ENCODE measurements at regions not wholly inside any gene's neighbourhood (a gene's known extent, or its start where the extent isn't known, plus 50 kb on each side); places are given as distances from the start of the nearest gene placed in this dataset.

DNA sequence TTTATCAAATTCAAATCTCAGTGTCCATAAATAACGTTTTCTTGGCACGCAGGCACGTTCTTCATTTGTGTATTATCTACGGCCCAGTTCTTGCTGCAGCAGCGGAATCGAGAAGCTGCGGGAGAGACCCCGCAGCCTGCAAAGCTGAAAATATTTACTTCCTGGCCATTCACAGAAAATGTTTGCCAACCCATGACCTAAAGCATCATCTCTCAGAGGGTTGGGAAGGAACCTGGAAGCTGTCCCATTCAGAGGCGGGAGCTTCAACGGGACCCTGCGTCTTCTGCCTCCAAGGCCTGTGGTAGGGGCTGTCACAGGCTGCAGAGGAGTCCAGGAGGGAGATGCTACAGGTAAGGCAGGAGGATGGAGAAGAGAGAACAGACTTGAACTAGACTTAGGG is 319.2 kb downstream of the MN1 start:
- Mint-ChIP-seq H3K4me1 (no peaks in the 10 kb centered on the region), H3K27ac (no peak overlapping the region), H3K27me3 (no peaks in the 10 kb centered on the region), H3K9me3 (ENCODE audit: insufficient read depth) (peaks cover 3% of the 10 kb centered on the region), H3K4me3 (no peak overlapping the region)
- 96% methylated on average over 11 of the region's 11 CpGs for WGBS (ENCODE audit: insufficient coverage)
- CTCF ChIA-PET, result no interaction called here
- Histone ChIP-seq H3K4me2 (replicated peaks; ENCODE audit: low read depth, low read length, poor library complexity, severe bottlenecking) (no peak overlapping the region), H3K27me3 (replicated peaks in 1 of 4; ENCODE audit: control extremely low read depth in 1 of 4, control insufficient read depth in 3 of 4, insufficient read depth in 4 of 4, low read length in 3 of 4) (no peaks in the 10 kb centered on the region), H3K79me2 (ENCODE audit: control insufficient read depth, insufficient read depth, low read length) (no peaks in the 10 kb centered on the region), H2AFZ (ENCODE audit: insufficient read depth, low read depth, low read length, poor library complexity, severe bottlenecking) (no peak overlapping the region), H3K27ac (ENCODE audit: low read length in 2 of 2) (no peak overlapping the region), H3K4me3 (ENCODE audit: control extremely low read depth in 1 of 5, extremely low read depth in 1 of 5, insufficient read depth in 1 of 5, low read depth in 2 of 5, low read length in 4 of 5) (no peak overlapping the region), H3K9ac (ENCODE audit: low read length) (no peak overlapping the region), H3K4me1 (ENCODE audit: control insufficient read depth in 2 of 2, insufficient read depth in 2 of 2, low read length in 2 of 2) (no peaks in the 10 kb centered on the region), H4K20me1 (ENCODE audit: control insufficient read depth, insufficient read depth, low read length, poor library complexity, severe bottlenecking) (no peaks in the 10 kb centered on the region), H3K9me3 (ENCODE audit: control extremely low read depth in 1 of 3, control insufficient read depth in 2 of 3, insufficient read depth in 1 of 3, low read length in 2 of 3) (no peaks in the 10 kb centered on the region), H3K36me3 (replicated peaks in 1 of 2; ENCODE audit: control extremely low read depth in 1 of 2, control insufficient read depth in 1 of 2, extremely low read depth in 1 of 2, insufficient read depth in 2 of 2, low read length in 1 of 2) (no peaks in the 10 kb centered on the region)
- intact Hi-C loops (cut with micrococcal nuclease), result no loop called here
- POLR2A ChIA-PET, result no interaction called here
- TF ChIP-seq CTCF (IDR thresholded peaks at IDR 0.05), result no peak
- no peak for TF ChIP-seq EZH2 (IDR thresholded peaks at IDR 0.05; ENCODE audit: borderline replicate concordance, insufficient read depth, low read depth, low read length, poor library complexity, severe bottlenecking)
- no peak for DNase-seq
- no peak for ATAC-seq (ENCODE audit: low read depth)

DNA sequence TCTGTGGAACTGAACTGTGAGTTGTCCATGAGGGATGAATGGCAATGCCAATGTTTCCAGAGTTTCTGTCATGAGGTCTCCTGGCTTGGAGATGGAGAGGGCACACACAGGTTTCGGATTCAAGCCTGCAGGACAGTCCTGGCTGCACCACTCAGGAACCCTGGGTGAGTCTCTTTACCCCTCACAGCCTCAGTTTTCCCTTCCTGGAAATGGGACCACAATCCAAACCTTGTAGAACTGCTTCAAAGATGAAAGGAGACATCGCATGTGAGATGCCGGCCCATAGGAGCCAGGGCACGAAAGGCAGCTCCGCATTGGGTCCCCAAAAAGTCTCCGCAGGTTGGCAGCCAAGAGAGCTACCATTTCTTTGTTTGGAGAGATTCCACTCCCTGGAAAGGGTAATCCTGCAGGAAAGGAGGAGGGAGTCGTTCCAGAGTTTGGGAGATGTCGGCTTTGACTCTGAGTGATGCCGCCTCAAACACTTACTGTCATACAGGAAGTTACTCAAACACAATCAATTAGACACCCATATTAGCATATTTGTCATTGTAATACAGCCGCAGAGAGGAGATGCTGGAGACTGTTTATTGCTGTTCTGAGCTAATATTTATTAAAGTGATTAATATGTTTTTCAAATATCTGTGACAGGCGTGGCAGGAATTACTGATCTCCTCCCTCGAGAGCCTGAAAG is 318.3 kb downstream of the MN1 start:
- intact Hi-C loops (cut with micrococcal nuclease), result no loop called here
- Mint-ChIP-seq H3K9me3 (ENCODE audit: insufficient read depth) (peaks cover 3% of the 10 kb centered on the region), H3K27ac (no peak overlapping the region), H3K4me1 (no peaks in the 10 kb centered on the region), H3K27me3 (no peaks in the 10 kb centered on the region), H3K4me3 (no peak overlapping the region)
- H3K36me3 ChIP-seq (replicated peaks in 1 of 2; ENCODE audit: control extremely low read depth in 1 of 2, control insufficient read depth in 1 of 2, extremely low read depth in 1 of 2, insufficient read depth in 2 of 2, low read length in 1 of 2), result no peaks in the 10 kb centered on the region
- ChIA-PET CTCF (no interaction called here), POLR2A (no interaction called here)
- H3K4me2 ChIP-seq (replicated peaks; ENCODE audit: low read depth, low read length, poor library complexity, severe bottlenecking), result no peak overlapping the region
- DNase-seq (no peak), ATAC-seq (ENCODE audit: low read depth) (no peak)
- H3K9ac ChIP-seq (ENCODE audit: low read length), result no peak overlapping the region
- no peak overlapping the region for H2AFZ ChIP-seq (ENCODE audit: insufficient read depth, low read depth, low read length, poor library complexity, severe bottlenecking)
- H4K20me1 ChIP-seq (ENCODE audit: control insufficient read depth, insufficient read depth, low read length, poor library complexity, severe bottlenecking), result no peaks in the 10 kb centered on the region
- TF ChIP-seq EZH2 (IDR thresholded peaks at IDR 0.05; ENCODE audit: borderline replicate concordance, insufficient read depth, low read depth, low read length, poor library complexity, severe bottlenecking) (no peak), CTCF (IDR thresholded peaks at IDR 0.05) (no peak)
- no peak overlapping the region for H3K27ac ChIP-seq (ENCODE audit: low read length in 2 of 2)
- no peaks in the 10 kb centered on the region for H3K79me2 ChIP-seq (ENCODE audit: control insufficient read depth, insufficient read depth, low read length)
- no peaks in the 10 kb centered on the region for H3K27me3 ChIP-seq (replicated peaks in 1 of 4; ENCODE audit: control extremely low read depth in 1 of 4, control insufficient read depth in 3 of 4, insufficient read depth in 4 of 4, low read length in 3 of 4)
- no peak overlapping the region for H3K4me3 ChIP-seq (ENCODE audit: control extremely low read depth in 1 of 5, extremely low read depth in 1 of 5, insufficient read depth in 1 of 5, low read depth in 2 of 5, low read length in 4 of 5)
- H3K9me3 ChIP-seq (ENCODE audit: control extremely low read depth in 1 of 3, control insufficient read depth in 2 of 3, insufficient read depth in 1 of 3, low read length in 2 of 3), result no peaks in the 10 kb centered on the region
- WGBS (ENCODE audit: insufficient coverage), result 88% methylated on average over 5 of the region's 12 CpGs
- H3K4me1 ChIP-seq (ENCODE audit: control insufficient read depth in 2 of 2, insufficient read depth in 2 of 2, low read length in 2 of 2), result no peaks in the 10 kb centered on the region
